Activated CD4-positive, alpha-beta T cell treated with anti-CD3 and anti-CD28 coated beads, Interleukin-2, amount 10 ng/mL, durations not matched to agents 24 days and 14 days (primary cell): ENCODE measurements at regions not wholly inside any gene's neighbourhood (a gene's known extent, or its start where the extent isn't known, plus 50 kb on each side); places are given as distances from the start of the nearest gene placed in this dataset.

Source experiments
- DNase-seq: peaks from one replicate; pipeline ENCODE4 v3.0.0; 2022
- H3K27ac Mint-ChIP-seq: one replicate; pipeline ENCODE4 v1.8.0; 2022; ENCODE audit warnings: mild to moderate bottlenecking, mixed read lengths
- H3K27me3 Mint-ChIP-seq: one replicate; pipeline ENCODE4 v1.8.0; 2022; ENCODE audit warnings: mixed read lengths
- H3K36me3 Mint-ChIP-seq: one replicate; pipeline ENCODE4 v1.8.0; 2022; ENCODE audit warnings: low read depth, mild to moderate bottlenecking, mixed read lengths
- H3K4me1 Mint-ChIP-seq: one replicate; pipeline ENCODE4 v1.8.0; 2021; ENCODE audit warnings: mixed read lengths
- H3K4me3 Mint-ChIP-seq: one replicate; pipeline ENCODE4 v1.8.0; 2022; ENCODE audit warnings: mild to moderate bottlenecking, moderate library complexity, mixed read lengths
- H3K9me3 Mint-ChIP-seq: one replicate; pipeline ENCODE4 v1.8.0; 2021; ENCODE audit warnings: mixed read lengths
- intact Hi-C: fragments of 100-400 bp; cut with micrococcal nuclease; formaldehyde crosslinking; loops from one replicate; pipeline ENCODE4 v1.15.1; 2023

DNA sequence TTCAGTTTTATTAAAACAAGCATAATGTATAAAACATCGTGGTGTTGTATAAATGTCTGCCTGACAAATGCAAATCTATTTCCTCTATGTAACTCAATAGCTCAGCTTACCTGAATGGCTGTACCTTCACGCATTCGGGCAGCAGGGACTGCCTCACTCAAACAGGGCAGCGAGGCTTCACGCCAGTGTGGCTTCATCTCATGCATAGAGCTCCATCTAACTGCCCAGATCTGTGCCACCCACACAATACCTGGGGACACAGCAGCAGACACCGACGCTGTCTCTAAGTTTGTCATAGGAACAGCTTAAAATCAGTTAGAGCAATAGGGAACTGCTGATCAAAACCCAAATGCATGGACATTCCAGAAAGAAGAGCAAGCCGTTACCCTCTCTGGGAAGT lies 182.8 kb upstream of the ANKRD30A start:
- no peaks in the 10 kb centered on the region for H3K36me3 Mint-ChIP-seq
- H3K4me3 Mint-ChIP-seq: no peak overlapping the region
- intact Hi-C loops: no loop called here
- peaks cover 6% of the 10 kb centered on the region for H3K9me3 Mint-ChIP-seq
- H3K4me1 Mint-ChIP-seq: no peaks in the 10 kb centered on the region
- no peak for DNase-seq
- H3K27me3 Mint-ChIP-seq: no peaks in the 10 kb centered on the region
- H3K27ac Mint-ChIP-seq: no peak overlapping the region

DNA sequence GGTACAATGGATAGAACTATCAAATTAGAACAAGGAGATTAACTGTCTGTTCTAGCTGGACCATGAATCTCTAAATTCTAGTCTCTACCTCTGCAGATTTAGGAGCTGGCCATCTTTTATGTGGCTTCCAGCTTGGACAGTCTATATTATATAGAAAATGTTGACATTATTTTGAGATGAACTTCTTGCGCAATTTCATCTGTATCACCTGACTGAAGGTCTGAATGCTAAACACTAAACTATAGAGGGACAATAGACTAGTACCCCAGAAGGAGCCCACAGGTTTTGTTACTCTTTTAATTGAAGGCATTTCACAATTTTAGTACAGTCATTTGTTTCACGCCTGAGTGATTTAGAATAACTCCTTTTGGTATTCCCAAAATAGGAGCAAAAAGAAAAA lies 222.4 kb upstream of the ANKRD30A start:
- Mint-ChIP-seq H3K4me3 (no peak overlapping the region), H3K27ac (no peak overlapping the region), H3K9me3 (no peaks in the 10 kb centered on the region), H3K27me3 (no peaks in the 10 kb centered on the region), H3K36me3 (no peaks in the 10 kb centered on the region), H3K4me1 (no peaks in the 10 kb centered on the region)
- DNase-seq: no peak
- intact Hi-C loops: no loop called here

DNA sequence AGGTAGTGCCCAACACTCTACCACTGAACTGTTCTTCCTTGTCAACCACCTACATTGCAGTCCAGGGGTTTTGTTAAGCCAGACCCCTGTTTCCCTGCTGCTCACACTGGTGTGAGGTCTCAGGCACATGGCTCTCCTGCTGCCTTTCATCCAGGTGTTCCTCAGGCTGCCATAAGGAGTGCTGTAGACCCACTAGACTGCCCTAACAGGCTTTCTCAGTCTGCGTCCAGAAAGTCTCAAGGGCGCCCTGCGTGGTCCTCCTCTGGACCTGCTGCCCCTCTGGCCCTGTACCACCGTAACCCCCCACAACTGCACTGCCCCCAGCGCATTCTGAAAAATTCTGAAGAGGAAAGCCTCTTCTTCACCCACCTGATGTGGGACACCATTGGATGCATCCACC lies 225.7 kb upstream of the ANKRD30A start:
- no peak overlapping the region for H3K27ac Mint-ChIP-seq

DNA sequence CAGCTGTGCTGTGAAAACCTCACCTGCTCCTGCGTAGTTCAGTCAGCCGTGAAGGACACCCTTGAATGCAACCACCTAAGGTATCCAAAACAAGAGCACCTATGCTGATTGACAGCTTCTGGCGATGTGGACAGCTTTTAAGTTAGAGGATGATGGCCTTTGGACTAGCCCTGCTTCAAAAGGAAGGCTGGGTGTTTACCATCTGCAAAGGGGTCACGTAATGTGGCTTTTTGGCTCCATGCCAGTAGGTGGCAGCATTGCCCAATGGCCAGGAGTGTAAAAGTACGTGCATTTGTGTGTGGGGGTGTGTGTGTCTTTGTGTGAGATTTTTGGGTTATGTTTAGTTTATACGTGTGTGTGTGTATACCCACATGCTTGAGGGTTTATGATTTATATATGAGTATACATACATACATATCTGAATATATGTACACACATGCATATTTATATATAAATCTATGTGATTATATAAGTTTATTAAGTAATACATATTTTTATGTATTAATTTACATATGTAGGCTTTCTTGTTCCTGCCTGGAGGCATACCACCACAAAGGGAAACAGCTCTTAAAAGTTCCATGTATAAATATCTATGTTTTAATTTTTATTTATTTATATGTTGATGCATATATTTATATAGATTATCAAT lies 236.3 kb upstream of the ANKRD30A start:
- no peaks in the 10 kb centered on the region for H3K4me1 Mint-ChIP-seq
- intact Hi-C loops: no loop called here
- H3K27ac Mint-ChIP-seq: no peak overlapping the region
- H3K27me3 Mint-ChIP-seq: no peaks in the 10 kb centered on the region
- DNase-seq: peak; percentile 82
- H3K4me3 Mint-ChIP-seq: no peak overlapping the region
- H3K9me3 Mint-ChIP-seq: no peaks in the 10 kb centered on the region
- H3K36me3 Mint-ChIP-seq: no peaks in the 10 kb centered on the region

More for the DNA sequence above, 225.7 kb upstream of the ANKRD30A start:
- no peak for DNase-seq
- no peaks in the 10 kb centered on the region for H3K4me1 Mint-ChIP-seq
- H3K4me3 Mint-ChIP-seq: no peak overlapping the region
- no peaks in the 10 kb centered on the region for H3K9me3 Mint-ChIP-seq
- no peaks in the 10 kb centered on the region for H3K36me3 Mint-ChIP-seq
- intact Hi-C loops: no loop called here
- H3K27me3 Mint-ChIP-seq: no peaks in the 10 kb centered on the region

DNA sequence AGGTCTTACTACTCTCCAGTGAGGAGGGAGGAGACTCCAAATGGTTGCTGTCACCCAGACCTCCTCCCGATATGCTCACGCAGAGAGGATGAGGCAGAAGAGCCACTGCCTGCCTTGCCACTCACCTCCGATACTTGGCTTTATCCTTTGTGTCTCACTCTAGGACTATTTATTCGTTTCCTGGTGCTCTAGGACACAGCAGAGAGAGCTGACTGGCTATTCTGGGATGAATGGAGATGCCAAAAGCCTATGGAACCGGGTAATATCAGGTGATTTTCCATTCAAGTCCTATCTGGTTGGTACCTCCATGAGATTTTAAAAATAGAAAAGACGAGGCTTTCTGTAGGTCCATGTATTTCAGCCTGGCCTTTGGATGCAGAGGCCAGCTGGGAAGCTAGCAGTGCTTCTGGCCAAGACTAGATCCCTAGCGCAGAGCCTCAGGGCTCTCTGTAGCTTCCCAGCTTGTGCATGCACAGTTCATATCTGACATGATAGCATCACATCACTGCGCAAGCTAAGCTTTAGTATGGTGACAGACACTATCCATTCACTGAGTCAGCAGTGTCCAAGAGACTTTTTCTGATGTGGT lies 239.0 kb upstream of the ANKRD30A start:
- H3K27ac Mint-ChIP-seq: no peak overlapping the region
- intact Hi-C loops: no loop called here
- no peaks in the 10 kb centered on the region for H3K36me3 Mint-ChIP-seq
- no peak for DNase-seq
- H3K27me3 Mint-ChIP-seq: no peaks in the 10 kb centered on the region
- H3K4me1 Mint-ChIP-seq: no peaks in the 10 kb centered on the region
- H3K9me3 Mint-ChIP-seq: no peaks in the 10 kb centered on the region
- no peak overlapping the region for H3K4me3 Mint-ChIP-seq

DNA sequence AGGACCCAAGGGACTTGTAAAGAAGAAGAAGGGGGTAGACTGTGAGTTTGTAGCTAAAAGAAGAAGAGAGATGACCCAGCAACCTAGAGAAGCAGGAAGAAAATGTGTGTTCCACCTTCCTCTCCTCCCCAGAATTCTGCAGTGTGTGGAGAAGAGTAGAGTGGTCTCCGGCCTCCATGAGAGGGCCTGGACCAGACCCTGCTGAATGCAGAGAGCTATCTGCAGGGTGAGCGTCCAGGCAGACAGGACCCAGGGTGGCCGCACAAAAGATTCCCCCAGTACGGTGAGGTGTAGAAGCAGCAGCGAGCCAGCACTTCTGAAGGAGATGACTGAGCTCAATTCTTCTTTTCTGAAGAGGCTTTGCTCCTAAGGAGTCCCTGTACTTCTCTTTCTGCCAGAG lies 239.7 kb upstream of the ANKRD30A start:
- intact Hi-C loops: no loop called here
- Mint-ChIP-seq H3K4me3 (no peak overlapping the region), H3K9me3 (no peaks in the 10 kb centered on the region), H3K27me3 (no peaks in the 10 kb centered on the region), H3K4me1 (no peaks in the 10 kb centered on the region), H3K36me3 (no peaks in the 10 kb centered on the region), H3K27ac (no peak overlapping the region)
- no peak for DNase-seq

DNA sequence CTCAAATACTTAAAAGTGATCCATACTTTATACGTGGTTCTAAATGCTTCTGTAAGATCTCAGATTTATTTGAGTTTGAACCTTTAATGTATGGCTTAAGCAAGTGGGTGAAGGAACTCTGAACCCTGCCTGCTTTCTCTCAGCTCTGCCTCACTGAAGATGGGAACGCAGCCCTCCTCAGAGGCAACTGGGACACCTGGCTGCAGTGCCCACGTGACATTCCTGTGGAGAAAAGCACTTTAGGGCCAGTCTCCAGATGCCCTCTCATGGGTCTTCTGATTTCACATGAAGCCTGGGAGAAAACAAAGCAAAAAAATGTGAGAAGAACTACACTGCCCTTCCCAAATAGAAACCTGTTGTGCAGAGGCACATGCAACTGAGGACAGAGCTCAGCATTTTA lies 242.6 kb upstream of the ANKRD30A start:
- intact Hi-C loops: loop anchor here (5.0 kb wide), 1 partner anchor 1240 kb away; the partner anchor contains the start of gene FZD8
- no peaks in the 10 kb centered on the region for H3K4me1 Mint-ChIP-seq
- H3K4me3 Mint-ChIP-seq: no peak overlapping the region
- H3K27me3 Mint-ChIP-seq: no peaks in the 10 kb centered on the region
- H3K36me3 Mint-ChIP-seq: no peaks in the 10 kb centered on the region
- H3K9me3 Mint-ChIP-seq: no peaks in the 10 kb centered on the region
- DNase-seq: no peak
- H3K27ac Mint-ChIP-seq: no peak overlapping the region

DNA sequence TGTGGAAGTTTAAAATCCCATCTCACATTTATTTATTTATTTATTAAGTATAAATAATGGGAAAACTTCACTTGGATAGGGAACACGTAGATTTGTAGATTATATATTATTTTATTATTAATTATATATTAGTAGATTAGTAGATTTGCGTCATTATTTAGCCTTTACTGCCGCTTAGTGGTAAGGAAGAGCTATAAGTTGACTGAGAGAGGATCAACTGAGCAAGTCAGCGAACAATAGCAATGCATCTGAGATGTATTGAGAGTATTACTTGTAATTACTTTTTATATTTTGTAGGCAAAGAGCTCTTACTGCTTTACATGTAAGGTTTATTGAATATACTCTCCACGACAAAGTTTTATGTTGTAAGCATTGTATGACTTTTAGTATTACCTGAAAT lies 244.5 kb upstream of the ANKRD30A start:
- intact Hi-C loops: loop anchor here (5.0 kb wide), 1 partner anchor 1239 kb away; the partner anchor contains the start of gene FZD8
- H3K36me3 Mint-ChIP-seq: no peaks in the 10 kb centered on the region
- DNase-seq: no peak
- no peak overlapping the region for H3K4me3 Mint-ChIP-seq
- no peaks in the 10 kb centered on the region for H3K4me1 Mint-ChIP-seq
- no peaks in the 10 kb centered on the region for H3K9me3 Mint-ChIP-seq
- no peak overlapping the region for H3K27ac Mint-ChIP-seq
- no peaks in the 10 kb centered on the region for H3K27me3 Mint-ChIP-seq

DNA sequence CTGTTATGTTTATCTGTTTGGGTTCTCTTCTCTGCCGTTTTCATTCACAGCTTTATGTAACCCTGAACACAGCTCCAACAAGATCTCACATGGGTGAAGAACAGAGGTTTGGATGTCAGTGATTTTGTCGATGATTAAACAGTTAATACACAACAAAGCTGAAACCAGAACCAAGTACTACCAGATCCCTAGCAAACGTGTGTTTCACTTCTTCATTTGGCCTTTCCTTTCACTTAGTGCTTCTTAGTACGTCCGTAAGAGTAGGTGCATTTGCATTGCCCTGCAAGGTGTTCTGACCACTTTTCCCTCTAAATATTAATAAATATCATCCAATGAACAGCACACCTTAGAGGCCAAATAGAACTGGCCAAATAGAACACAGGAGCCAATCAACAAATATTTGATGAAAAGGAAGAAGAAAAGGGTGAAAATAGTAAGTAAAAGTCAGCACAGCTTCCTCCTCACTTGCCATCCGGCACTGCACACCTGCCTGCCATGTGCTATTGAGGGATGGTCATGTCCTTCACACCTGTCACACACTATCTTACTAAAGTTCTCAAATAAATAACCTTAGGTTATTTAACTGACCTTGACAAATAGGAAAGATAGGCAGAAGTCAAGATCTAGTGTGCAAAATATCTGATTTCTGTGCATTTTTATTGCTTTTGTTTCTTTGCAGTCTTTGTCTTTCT lies 252.6 kb upstream of the ANKRD30A start:
- Mint-ChIP-seq H3K4me1 (no peaks in the 10 kb centered on the region), H3K27me3 (no peaks in the 10 kb centered on the region), H3K27ac (no peak overlapping the region), H3K4me3 (no peak overlapping the region), H3K36me3 (no peaks in the 10 kb centered on the region), H3K9me3 (no peaks in the 10 kb centered on the region)
- intact Hi-C loops: no loop called here
- no peak for DNase-seq

DNA sequence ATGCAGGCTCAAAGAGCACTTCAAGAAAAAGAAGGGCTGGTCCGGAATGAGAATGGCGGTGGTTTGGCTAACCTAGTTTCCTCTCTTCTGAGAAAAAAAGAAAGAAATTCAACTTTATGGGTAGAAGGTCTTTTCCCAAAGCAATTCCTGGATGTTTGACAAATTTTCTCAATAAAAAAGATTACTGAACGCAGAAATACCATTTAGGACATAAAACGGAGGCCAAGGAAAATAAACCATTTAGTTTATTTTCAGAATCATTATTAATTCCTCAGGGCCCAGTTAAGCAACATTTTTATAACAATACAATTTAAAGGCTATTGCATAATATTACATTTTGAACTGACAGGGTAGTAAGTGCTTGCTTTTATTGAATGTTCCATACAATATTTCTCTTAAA lies 284.6 kb upstream of the ANKRD30A start:
- Mint-ChIP-seq H3K4me1 (no peaks in the 10 kb centered on the region), H3K36me3 (no peaks in the 10 kb centered on the region)

DNA sequence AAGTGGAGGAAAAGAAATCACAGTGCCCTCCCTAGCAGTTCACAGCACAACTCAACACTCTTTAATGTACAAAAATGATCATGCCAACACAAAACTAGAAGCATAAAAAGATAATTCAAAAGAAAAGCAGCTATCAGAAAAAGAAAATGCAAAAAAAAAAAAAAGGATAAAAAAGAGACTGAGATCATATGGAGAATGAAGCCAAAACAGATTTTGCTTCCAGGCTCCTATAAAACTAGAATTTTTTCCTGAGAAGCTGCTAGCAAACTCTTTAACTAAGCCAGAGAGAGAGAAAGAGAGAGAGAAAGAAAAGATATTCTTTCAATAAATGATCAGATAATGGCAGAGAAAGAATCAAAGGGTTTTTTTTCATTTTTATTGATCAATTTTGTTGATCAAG lies 288.0 kb upstream of the ANKRD30A start:
- H3K4me3 Mint-ChIP-seq: no peak overlapping the region
- no peaks in the 10 kb centered on the region for H3K4me1 Mint-ChIP-seq
- no peak overlapping the region for H3K27ac Mint-ChIP-seq
- H3K36me3 Mint-ChIP-seq: no peaks in the 10 kb centered on the region
- H3K9me3 Mint-ChIP-seq: peaks cover 6% of the 10 kb centered on the region
- H3K27me3 Mint-ChIP-seq: no peaks in the 10 kb centered on the region
- intact Hi-C loops: no loop called here
- no peak for DNase-seq

More for the DNA sequence above, 284.6 kb upstream of the ANKRD30A start:
- intact Hi-C loops: no loop called here
- Mint-ChIP-seq H3K27me3 (no peaks in the 10 kb centered on the region), H3K9me3 (peaks cover 6% of the 10 kb centered on the region), H3K4me3 (no peak overlapping the region), H3K27ac (no peak overlapping the region)
- no peak for DNase-seq

DNA sequence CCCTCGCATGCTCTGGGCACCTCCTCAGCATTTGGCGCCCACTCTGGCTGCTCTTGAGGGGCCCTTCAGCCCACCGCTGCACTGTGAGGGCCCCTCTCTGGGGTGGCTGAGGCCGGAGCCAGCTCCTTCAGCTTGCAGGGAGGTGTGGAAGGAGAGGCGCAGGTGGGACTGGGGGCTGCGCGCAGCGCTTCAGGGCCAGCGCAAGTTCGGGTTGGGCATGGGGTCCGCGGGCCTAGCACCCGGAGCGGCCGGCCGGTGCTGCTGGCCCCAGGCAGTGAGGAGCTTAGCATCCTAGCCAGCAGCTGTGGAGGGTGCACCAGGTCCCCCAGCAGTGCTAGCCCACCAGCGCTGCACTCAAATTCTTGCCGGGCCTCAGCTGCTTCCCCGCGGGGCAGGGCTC lies 305.6 kb upstream of the ANKRD30A start:
- no peak for DNase-seq
- intact Hi-C loops: no loop called here
- no peak overlapping the region for H3K27ac Mint-ChIP-seq
- H3K4me3 Mint-ChIP-seq: no peak overlapping the region
- no peaks in the 10 kb centered on the region for H3K4me1 Mint-ChIP-seq
- H3K9me3 Mint-ChIP-seq: peaks cover 12% of the 10 kb centered on the region
- H3K27me3 Mint-ChIP-seq: no peaks in the 10 kb centered on the region
- no peaks in the 10 kb centered on the region for H3K36me3 Mint-ChIP-seq

DNA sequence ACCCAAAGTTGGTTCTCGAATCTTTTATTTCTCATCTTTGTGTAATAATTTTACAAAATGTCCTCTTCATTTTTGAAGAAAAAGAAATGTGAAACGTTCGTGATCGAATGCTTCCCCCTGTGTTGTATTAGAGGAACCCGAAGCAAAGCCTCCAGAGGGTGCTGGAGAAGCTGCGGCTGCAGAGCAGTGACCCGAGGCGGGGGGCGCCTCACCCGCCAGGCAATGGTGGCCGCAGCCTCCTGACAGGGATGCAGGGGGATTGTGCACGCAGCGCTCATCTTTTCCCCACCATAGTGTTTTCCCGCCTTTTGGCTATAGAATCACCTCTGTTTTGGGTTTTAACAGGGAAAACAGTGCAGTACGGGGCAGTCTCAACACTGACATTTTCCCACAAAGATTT lies 307.5 kb upstream of the ANKRD30A start:
- H3K27ac Mint-ChIP-seq: no peak overlapping the region
- DNase-seq: no peak
- no peak overlapping the region for H3K4me3 Mint-ChIP-seq
- H3K36me3 Mint-ChIP-seq: no peaks in the 10 kb centered on the region
- H3K9me3 Mint-ChIP-seq: peaks cover 12% of the 10 kb centered on the region
- no peaks in the 10 kb centered on the region for H3K27me3 Mint-ChIP-seq
- intact Hi-C loops: no loop called here
- no peaks in the 10 kb centered on the region for H3K4me1 Mint-ChIP-seq

DNA sequence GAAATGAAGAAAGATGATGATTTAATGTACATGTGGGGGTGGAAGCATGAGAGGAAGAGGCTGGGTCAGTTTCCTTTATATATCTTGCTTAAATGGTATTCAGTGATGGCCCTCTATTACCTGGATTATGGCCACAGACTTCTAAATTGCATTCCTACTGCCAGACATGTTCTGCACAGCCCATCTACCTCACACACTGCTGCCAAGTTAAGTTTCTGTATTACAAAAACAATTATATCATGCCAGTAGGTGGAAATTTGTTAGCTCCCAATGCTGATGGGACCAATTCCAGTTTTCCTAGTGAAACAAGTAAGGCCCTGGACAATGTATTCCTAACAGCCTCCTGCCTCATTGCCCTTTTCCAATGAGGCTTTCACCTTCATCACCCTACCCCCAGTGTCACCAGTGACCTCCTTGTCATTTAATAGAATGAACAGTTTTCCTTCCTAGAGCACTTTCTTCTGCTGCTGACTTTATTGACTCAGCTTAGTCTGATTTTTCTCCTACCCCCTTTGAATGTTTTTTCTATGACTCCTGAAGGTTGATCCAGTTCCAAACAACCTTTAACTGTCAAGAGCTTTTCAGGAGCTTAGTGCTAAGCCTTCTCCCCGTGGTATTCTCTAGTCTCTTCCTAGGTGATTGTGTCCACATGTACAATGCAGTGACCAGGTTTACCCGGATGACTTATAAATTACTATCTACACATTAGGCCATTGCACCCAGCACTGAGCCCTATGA lies 316.6 kb upstream of the ANKRD30A start:
- no peaks in the 10 kb centered on the region for H3K36me3 Mint-ChIP-seq
- H3K27me3 Mint-ChIP-seq: no peaks in the 10 kb centered on the region
- no peak for DNase-seq
- H3K27ac Mint-ChIP-seq: no peak overlapping the region
- peaks cover 4% of the 10 kb centered on the region for H3K9me3 Mint-ChIP-seq
- no peaks in the 10 kb centered on the region for H3K4me1 Mint-ChIP-seq
- intact Hi-C loops: no loop called here
- H3K4me3 Mint-ChIP-seq: no peak overlapping the region
